NOMO-1 (cell line): ENCODE measurements at regions not wholly inside any gene's neighbourhood (a gene's known extent, or its start where the extent isn't known, plus 50 kb on each side); places are given as distances from the start of the nearest gene placed in this dataset.

Source experiments
- DNase-seq, 2 experiments: peaks; one replicate each; lab custom pipeline; 2025; ENCODE audit not compliant: unreplicated experiment in 2 of 2; lab: John Stamatoyannopoulos, UW

- no peak for DNase-seq
Measured at GRCh38 chr7:153370092-153370491, 610.5 kb downstream of the ACTR3B start.

- no peak for DNase-seq
Measured at GRCh38 chr7:153380636-153381035, 621.1 kb downstream of the ACTR3B start.

GRCh38 chr7:153381275-153382040, 621.9 kb downstream of the ACTR3B start:
- no peak for DNase-seq

DNA sequence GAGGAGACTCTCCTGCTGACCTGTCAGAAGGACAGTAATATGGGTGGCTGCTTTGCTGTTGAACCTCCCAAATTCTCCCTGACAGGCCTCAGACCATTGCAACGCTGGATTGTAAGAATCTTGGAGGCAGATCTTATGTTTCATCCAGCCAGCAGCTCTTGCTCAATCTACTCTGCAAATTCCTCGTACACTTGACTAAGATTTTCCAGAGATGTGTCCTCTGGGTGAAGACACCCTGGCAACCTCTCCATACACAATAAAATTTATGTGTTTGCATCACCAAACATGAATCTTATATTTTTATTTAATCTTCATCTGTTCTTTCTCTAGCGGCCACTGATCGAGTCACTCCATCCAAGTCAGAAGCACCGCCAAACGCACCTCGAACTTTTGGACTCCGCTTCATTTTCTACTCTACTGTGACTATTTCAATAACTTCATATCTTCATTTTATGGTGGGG, 623.1 kb downstream of the ACTR3B start:
- DNase-seq, result no peak

GRCh38 chr7:153383781-153384180, 624.2 kb downstream of the ACTR3B start:
- DNase-seq, result no peak

GRCh38 chr7:153385502-153385901, 626.0 kb downstream of the ACTR3B start:
- DNase-seq, result no peak

DNA sequence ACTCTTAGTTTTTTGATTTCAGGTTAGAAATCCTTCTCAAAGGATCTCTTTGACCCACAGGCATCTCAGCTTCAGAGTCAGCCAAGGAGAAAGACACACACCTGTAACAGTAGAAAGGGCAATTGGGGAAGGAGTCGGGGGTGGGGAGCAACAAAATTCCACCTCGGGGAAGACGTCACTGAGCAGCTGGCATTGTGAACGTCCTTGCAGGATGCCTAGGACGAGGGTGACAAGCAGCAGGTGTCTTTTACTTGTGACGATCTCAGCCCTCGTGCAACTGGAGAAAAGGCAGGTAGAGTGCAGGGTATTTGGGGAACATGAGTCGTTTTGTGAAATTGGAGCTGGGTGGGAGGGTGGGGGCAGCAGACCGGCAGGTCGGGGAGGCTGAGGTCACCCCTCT, 627.0 kb downstream of the ACTR3B start:
- DNase-seq, result no peak

DNA sequence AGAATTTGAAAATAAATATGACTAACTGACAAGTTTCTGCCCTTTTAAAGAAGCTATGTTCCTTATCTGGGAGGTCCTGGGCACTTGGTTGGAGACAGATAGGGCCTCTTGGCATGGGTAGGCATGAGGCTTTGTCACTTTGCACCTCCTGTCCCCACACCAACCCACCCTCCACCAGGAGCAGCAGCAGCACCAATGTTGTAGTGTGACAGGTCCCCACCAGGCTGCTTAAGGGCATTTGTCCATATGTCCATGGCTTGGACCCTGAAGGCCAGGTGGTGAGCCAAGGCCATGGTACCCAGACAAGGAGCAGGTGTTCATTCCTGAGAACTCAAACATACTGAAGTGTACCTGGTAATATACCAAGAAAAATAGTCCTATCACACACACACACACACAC, 629.1 kb downstream of the ACTR3B start:
- DNase-seq, result no peak

DNA sequence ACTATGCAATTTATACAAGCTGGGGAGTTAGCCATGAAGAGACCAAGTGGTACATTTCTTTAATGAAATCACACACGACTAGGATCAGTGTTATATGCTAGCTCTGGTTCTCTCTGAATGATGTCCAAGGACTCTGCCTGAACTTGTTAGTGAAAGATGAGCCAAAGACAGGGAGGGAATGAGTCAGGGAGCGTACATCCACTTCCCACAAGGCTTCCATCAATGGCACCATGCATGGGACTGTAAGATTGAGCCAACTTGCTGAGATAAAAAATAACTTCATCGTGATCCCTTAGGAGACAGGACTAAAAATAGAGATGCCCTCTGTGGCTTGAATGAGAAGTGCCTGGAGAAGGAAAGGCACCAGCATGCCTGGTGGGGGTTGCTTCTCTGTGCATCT, 629.7 kb downstream of the ACTR3B start:
- DNase-seq, result no peak

DNA sequence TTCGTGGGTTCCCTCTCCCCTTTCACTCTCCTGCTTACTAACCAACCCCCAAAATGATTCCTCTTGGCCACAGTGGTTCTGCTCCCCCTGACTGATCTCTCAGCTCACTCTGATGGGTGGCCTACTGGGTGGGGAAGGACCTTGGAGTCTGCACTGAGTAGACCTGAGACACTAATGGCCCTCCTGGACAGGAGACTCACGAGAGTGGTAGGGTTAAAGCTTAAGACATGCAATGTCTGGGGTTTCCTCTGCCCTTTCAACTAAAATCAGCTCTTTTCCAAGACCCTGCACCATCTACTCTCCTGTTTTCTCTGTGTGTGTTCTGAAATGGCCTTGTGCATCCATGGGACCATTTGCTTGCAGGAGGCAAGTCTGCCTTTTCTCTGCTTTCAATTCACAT, 631.4 kb downstream of the ACTR3B start:
- DNase-seq, result no peak

DNA sequence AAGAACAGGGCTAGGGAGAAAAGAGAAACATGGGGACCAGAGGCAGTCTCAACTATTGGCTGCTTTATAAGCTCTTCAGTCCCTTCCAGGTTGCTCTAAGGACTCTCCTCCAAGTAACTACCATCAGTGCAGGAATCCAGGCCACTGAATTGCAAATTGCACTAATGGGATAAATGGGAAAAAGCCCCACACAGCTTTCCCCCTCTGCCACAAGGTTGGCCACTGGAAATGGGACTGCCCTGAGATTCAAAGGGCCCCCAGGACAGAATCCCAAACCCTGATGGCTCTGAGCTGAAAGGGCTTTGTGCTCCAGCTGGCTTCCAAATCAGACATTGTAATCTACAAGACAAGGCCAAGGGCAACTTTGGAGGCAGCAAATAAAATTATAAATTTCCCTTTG, 633.2 kb downstream of the ACTR3B start:
- DNase-seq, result no peak

- no peak for DNase-seq
Measured at GRCh38 chr7:153393666-153394065, 634.1 kb downstream of the ACTR3B start.

DNA sequence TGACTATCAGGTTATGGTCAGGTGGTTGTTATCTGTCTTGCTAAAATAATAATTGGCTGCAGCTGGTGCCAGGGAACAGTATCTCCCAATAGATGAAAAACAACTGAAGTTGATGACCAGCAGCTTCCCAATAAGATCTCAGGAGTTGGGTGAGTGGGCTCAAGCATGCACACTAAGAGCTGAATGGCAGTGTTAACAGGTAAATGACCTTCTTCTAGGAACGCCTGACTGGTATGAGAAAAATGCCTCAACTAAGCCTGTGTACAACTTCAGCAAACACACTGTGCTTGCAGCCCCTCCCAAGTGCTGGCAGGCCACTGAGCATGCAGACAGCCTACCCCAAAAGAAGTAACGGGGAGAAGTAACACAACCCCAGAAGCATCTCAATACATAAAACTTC, 636.9 kb downstream of the ACTR3B start:
- no peak for DNase-seq

DNA sequence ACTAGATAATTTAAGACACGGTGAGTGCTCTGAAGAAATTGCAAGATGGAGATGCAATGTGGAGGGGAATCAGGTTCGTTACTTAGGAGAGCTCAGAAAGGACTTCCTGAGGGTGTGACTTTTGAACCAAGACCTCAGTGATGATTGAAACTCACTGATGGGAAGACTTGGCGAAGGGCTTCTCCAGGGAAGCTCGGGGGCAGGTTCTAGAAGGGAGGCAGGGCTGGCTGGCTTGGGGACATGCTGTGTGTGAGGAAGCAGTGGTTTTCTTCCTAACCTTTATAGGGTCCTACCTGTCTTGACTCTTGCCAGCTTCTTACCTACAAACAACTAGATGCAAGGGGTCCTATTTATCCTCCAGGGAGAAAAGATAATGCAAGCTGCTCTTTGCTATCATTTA, 637.9 kb downstream of the ACTR3B start:
- no peak for DNase-seq

GRCh38 chr7:153397906-153398305, 638.4 kb downstream of the ACTR3B start:
- DNase-seq, result no peak

- no peak for DNase-seq
Measured at GRCh38 chr7:153398370-153398769, 638.8 kb downstream of the ACTR3B start.

DNA sequence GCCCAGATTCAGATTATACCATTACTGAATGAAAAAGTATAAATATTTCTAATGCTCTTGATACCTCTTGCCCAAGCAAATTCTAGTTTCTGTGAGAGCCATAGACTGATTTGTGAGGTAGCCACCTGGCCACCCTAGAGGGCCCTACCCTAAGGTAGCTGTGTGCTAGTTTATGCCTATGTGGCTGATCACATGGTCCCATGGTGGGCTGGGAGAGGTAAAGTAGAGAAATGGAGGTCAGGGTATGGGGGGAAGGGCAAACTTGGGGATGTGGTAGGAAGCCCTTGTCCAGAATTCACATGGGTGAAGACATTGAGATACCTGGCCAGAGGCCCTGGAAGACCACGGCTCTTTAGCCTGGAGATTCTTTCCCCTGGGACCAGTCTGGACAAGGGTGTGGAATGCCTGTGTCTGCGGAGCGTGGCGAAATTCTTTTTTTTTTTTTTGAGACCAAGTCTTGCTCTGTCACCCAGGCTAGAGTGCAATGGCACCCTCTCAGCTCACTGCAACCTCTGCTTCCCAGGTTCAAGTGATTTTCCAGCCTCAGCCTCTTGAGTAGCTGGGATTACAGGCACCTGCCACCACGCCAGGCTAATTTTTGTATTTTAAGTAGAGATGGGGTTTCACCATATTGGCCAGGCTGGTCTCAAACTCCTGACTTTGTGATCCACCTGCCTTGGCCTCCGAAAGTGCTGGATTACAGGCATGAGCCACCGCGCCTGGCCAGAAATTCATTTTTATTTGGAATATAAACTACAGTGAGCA, 639.4 kb downstream of the ACTR3B start:
- DNase-seq, result no peak

GRCh38 chr7:153399554-153399940, 640.0 kb downstream of the ACTR3B start:
- no peak for DNase-seq

DNA sequence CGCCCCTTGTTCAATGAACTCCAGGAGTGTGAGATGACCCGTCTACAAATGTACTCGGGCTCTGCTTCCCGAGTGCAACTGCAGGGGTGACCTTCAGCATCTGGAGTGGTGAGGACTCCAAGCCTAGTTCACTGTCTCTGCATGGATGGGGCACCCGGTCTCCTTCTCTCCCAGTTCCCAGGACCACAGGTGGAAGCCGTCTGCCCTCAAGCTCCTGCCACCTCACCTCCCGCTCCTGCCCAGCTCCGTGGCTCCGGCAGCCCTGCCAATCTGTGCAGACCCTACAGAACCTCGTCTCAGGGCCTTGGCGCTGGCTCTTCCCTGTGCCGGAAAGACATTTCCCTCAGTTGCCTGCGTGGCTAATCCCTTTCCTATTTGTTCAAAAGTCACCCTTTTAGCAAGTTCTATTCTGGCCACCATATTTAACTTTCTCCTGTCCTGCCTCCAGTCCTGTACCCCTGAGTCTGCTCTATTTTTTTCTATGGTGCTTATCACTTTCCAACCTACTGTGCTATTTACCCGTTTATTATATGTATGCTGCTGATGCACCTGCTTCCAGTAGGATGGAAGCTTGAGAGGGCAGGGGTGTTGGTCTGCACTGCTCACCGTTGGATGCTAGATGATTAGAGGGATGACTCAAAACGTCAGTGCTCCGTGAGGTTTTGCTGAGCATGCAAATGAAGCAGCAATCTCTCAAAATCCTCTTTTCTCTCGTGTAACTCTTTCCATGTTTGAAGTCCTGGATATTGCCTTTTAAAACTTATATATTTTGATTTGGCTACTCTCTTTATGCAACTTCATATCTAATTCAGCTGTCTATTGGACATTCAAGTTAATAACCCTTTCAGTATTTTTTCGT, 641.4 kb downstream of the ACTR3B start:
- no peak for DNase-seq

DNA sequence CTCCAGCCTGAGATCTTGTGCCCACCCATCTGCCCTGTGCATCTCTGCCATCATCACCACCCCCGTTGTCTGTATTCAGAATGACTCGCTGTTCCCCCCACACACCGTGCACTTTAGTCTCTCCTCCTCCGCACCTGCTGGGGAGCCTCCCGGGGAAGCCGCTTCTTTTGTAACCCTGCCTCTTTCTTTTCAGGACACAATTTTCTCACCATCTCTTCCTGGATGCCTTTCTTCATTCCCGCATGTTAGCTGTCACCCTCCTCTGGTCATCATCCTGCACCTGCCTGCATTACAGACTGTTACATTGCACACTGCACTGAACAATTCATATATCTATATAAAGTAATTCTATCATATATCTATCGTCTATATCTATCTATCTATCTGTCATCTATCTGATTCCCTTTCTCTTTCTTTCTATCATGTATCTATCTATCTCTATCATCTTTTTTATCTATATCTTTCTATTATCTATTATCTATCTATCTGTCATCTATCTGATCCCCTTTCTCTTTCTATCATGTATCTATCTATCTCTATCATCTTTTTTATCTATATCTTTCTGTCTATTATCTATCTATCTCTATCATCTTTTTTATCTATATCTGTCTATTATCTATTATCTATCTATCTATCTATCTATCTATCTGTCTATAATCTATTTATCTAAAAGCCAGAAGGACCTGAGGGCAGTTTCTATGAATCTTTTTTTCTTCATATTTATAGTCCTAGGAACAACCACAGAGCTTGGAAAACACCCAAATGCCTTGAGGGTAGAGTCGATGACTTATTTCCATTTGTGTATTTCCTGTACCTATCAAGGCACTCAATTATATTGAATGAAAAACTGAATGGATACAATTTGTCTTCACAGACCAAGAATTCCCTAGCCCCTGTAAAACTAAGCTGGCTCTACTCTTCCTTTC, 642.5 kb downstream of the ACTR3B start:
- no peak for DNase-seq
